Ishikawa (cell line): ENCODE measurements at regions not wholly inside any gene's neighbourhood (a gene's known extent, or its start where the extent isn't known, plus 50 kb on each side); places are given as distances from the start of the nearest gene placed in this dataset.

Source experiments
- CEBPB ChIP-seq: IDR thresholded peaks from 2 replicates; pipeline ENCODE4 v1.6.1; 2012
- CREB1 ChIP-seq: IDR thresholded peaks from 2 replicates; pipeline ENCODE4 v1.6.1; 2012; ENCODE audit warnings: low read depth
- FOXM1 ChIP-seq: IDR thresholded peaks from 2 replicates; pipeline ENCODE4 v1.6.1; 2012; ENCODE audit warnings: low read depth, borderline replicate concordance
- RAD21 ChIP-seq: IDR thresholded peaks from 2 replicates; pipeline ENCODE4 v1.6.1; 2012; ENCODE audit warnings: low read depth
- YY1 ChIP-seq: IDR thresholded peaks from 2 replicates; pipeline ENCODE4 v1.6.1; 2012; ENCODE audit warnings: low read depth
- TF ChIP-seq, protein P1 (sequence below): IDR thresholded peaks from 2 replicates; pipeline ENCODE4 v1.6.1; 2012
- TF ChIP-seq, protein P2 (sequence below): IDR thresholded peaks from 2 replicates; pipeline ENCODE4 v1.6.1; 2012; ENCODE audit warnings: low read depth, mild to moderate bottlenecking

DNA sequence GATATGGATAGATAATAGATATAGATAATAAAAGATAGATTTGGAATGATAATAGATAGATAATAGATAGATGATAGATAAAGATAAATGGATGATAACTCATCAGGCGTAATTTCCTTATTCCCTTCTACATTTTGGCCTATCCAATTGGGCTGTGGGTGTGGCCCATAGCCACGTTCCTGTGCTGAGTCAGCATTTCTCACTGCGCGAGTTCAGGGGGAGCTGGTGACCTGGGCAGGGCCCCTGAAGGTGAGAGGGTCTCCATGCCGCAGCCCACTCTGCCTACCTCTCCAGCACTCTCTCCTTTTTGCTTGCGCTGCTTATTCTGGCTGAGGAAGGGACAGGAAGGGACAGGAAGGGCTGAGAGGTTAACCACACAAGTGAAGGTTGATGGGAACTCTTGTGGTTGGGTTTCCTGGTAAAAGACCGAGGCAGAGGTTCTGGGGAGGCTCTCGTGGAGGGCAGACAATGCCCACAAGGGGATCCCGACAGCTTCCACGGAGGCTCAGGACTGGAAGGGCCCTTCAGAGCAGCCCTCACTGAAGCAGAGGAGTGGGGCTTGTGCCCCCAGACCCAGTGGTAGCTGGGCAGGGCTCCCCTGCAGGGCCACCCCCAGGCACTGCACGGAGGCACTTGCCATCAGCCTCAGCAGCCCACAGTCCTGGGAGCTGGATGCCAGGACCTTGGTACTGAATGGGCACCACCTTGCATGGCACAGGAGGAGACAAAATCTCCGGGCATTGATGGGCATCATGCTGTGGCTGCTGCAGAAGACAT, 247.3 kb upstream of the PITRM1 start:
- TF ChIP-seq CEBPB (no peak), YY1 (no peak), FOXM1 (no peak), CREB1 (no peak), RAD21 (no peak)
- TF ChIP-seq, protein P1, sequence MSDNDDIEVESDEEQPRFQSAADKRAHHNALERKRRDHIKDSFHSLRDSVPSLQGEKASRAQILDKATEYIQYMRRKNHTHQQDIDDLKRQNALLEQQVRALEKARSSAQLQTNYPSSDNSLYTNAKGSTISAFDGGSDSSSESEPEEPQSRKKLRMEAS = no peak
- TF ChIP-seq, protein P2, sequence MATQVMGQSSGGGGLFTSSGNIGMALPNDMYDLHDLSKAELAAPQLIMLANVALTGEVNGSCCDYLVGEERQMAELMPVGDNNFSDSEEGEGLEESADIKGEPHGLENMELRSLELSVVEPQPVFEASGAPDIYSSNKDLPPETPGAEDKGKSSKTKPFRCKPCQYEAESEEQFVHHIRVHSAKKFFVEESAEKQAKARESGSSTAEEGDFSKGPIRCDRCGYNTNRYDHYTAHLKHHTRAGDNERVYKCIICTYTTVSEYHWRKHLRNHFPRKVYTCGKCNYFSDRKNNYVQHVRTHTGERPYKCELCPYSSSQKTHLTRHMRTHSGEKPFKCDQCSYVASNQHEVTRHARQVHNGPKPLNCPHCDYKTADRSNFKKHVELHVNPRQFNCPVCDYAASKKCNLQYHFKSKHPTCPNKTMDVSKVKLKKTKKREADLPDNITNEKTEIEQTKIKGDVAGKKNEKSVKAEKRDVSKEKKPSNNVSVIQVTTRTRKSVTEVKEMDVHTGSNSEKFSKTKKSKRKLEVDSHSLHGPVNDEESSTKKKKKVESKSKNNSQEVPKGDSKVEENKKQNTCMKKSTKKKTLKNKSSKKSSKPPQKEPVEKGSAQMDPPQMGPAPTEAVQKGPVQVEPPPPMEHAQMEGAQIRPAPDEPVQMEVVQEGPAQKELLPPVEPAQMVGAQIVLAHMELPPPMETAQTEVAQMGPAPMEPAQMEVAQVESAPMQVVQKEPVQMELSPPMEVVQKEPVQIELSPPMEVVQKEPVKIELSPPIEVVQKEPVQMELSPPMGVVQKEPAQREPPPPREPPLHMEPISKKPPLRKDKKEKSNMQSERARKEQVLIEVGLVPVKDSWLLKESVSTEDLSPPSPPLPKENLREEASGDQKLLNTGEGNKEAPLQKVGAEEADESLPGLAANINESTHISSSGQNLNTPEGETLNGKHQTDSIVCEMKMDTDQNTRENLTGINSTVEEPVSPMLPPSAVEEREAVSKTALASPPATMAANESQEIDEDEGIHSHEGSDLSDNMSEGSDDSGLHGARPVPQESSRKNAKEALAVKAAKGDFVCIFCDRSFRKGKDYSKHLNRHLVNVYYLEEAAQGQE = no peak
